ENCODE measurements at regions not wholly inside any gene's neighbourhood (a gene's known extent, or its start where the extent isn't known, plus 50 kb on each side); places are given as distances from the start of the nearest gene placed in this dataset.
"Not testable (repeated sequence)": the region's sequence is repeated elsewhere in the genome, so short reads cannot be mapped to it uniquely, and the experiment has no call there.

- no peaks in the 10 kb centered on the region for H3K79me2 ChIP-seq (ENCODE audit: control insufficient read depth, low read length)
- H3K36me3 ChIP-seq (ENCODE audit: control insufficient read depth, low read length), result no peaks in the 10 kb centered on the region
- no peaks in the 10 kb centered on the region for H3F3A ChIP-seq (ENCODE audit: control insufficient read depth, insufficient read depth)
- no peak overlapping the region for H3K27ac ChIP-seq (ENCODE audit: low read depth, low read length)
- TF ChIP-seq CTCF (IDR thresholded peaks at IDR 0.05; ENCODE audit: low read depth, low read length, poor library complexity, severe bottlenecking), result no peak
- TF ChIP-seq EZH2phosphoT487 (IDR thresholded peaks at IDR 0.05; ENCODE audit: borderline replicate concordance, low read length), result no peak
- no peaks in the 10 kb centered on the region for H3K9me2 ChIP-seq (replicated peaks; ENCODE audit: control insufficient read depth, low read length)
- H3K4me2 ChIP-seq (ENCODE audit: low read length), result no peak overlapping the region
- H3K4me3 ChIP-seq (ENCODE audit: low read length), result no peak overlapping the region
- peaks cover 99% of the 10 kb centered on the region for H3K9me3 ChIP-seq (ENCODE audit: control insufficient read depth, insufficient read depth, low read length)
- H3K4me1 ChIP-seq (ENCODE audit: control insufficient read depth, low read length), result no peaks in the 10 kb centered on the region
- no peaks in the 10 kb centered on the region for H3K27me3 ChIP-seq (ENCODE audit: control insufficient read depth, low read length)
- no peaks in the 10 kb centered on the region for H4K20me1 ChIP-seq (ENCODE audit: control insufficient read depth, insufficient read depth, low read depth, low read length)
Measured at GRCh38 chr21:7952648-7953047, 2568.7 kb upstream of the TPTE start.

DNA sequence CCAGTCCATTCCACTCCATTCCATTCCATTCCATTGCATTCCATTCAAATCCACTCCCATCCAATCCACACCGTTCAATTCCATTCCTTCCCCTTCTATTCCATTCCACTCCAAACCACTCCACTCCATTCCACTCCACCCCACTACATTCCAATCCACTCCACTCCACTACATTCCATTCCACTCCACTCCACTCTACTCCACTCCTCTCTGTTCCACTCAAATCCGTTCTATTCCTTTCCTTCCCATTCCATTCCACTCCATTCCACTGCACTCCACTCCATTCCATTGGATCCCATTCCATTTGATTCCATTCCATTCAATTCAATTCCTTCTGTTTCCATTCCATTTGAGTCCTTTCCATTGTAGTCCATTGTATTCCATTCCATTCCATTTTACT, 2568.3 kb upstream of the TPTE start:
- TF ChIP-seq EZH2phosphoT487 (IDR thresholded peaks at IDR 0.05; ENCODE audit: borderline replicate concordance, low read length) (no peak), CTCF (IDR thresholded peaks at IDR 0.05; ENCODE audit: low read depth, low read length, poor library complexity, severe bottlenecking) (no peak)
- Histone ChIP-seq H3K9me2 (replicated peaks; ENCODE audit: control insufficient read depth, low read length) (no peaks in the 10 kb centered on the region), H3K4me1 (ENCODE audit: control insufficient read depth, low read length) (no peaks in the 10 kb centered on the region), H3K79me2 (ENCODE audit: control insufficient read depth, low read length) (no peaks in the 10 kb centered on the region), H3K4me2 (ENCODE audit: low read length) (no peak overlapping the region), H3F3A (ENCODE audit: control insufficient read depth, insufficient read depth) (no peaks in the 10 kb centered on the region), H3K27ac (ENCODE audit: low read depth, low read length) (no peak overlapping the region), H3K9me3 (ENCODE audit: control insufficient read depth, insufficient read depth, low read length) (peaks cover 99% of the 10 kb centered on the region), H4K20me1 (ENCODE audit: control insufficient read depth, insufficient read depth, low read depth, low read length) (no peaks in the 10 kb centered on the region), H3K27me3 (ENCODE audit: control insufficient read depth, low read length) (no peaks in the 10 kb centered on the region), H3K36me3 (ENCODE audit: control insufficient read depth, low read length) (no peaks in the 10 kb centered on the region), H3K4me3 (ENCODE audit: low read length) (no peak overlapping the region)

- H4K20me1 ChIP-seq (ENCODE audit: control insufficient read depth, insufficient read depth, low read depth, low read length); H3K4me1 ChIP-seq (ENCODE audit: control insufficient read depth, low read length); H3F3A ChIP-seq (ENCODE audit: control insufficient read depth, insufficient read depth); H3K4me2 ChIP-seq (ENCODE audit: low read length); H3K9me2 ChIP-seq (replicated peaks; ENCODE audit: control insufficient read depth, low read length); H3K27me3 ChIP-seq (ENCODE audit: control insufficient read depth, low read length); H3K4me3 ChIP-seq (ENCODE audit: low read length); H3K27ac ChIP-seq (ENCODE audit: low read depth, low read length); H3K79me2 ChIP-seq (ENCODE audit: control insufficient read depth, low read length); H3K36me3 ChIP-seq (ENCODE audit: control insufficient read depth, low read length): not testable (repeated sequence)
- H3K9me3 ChIP-seq (ENCODE audit: control insufficient read depth, insufficient read depth, low read length), result peaks cover 77% of the 10 kb centered on the region
Measured at GRCh38 chr21:7955358-7956073, 2565.9 kb upstream of the TPTE start.

DNA sequence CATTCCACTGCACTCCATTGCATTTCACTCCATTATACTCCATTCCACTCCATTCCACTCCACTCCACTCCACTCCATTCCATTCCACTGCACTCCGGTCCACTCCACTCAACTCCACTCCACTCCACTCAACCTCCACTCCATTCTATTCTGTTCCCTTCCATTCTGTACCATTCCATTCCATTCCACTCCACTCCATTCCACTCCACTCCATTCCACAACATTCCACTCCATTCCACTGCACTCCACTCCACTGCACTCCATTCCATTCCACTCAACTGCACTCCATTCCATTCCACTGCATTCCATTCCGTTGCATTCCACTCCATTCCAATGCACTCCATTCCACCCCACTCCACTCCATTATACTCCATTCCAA, 2565.3 kb upstream of the TPTE start:
- not testable (repeated sequence) for H3K27ac ChIP-seq (ENCODE audit: low read depth, low read length); H3F3A ChIP-seq (ENCODE audit: control insufficient read depth, insufficient read depth); H3K27me3 ChIP-seq (ENCODE audit: control insufficient read depth, low read length); H3K4me3 ChIP-seq (ENCODE audit: low read length); H3K4me2 ChIP-seq (ENCODE audit: low read length); H3K79me2 ChIP-seq (ENCODE audit: control insufficient read depth, low read length); H3K4me1 ChIP-seq (ENCODE audit: control insufficient read depth, low read length); H3K36me3 ChIP-seq (ENCODE audit: control insufficient read depth, low read length); H4K20me1 ChIP-seq (ENCODE audit: control insufficient read depth, insufficient read depth, low read depth, low read length); H3K9me2 ChIP-seq (replicated peaks; ENCODE audit: control insufficient read depth, low read length)
- H3K9me3 ChIP-seq (ENCODE audit: control insufficient read depth, insufficient read depth, low read length), result peaks cover 72% of the 10 kb centered on the region

- not testable (repeated sequence) for H3K79me2 ChIP-seq (ENCODE audit: control insufficient read depth, low read length)
Measured at GRCh38 chr21:7956998-7957712, 2564.2 kb upstream of the TPTE start.

More at GRCh38 chr21:7956998-7957712, 2564.2 kb upstream of the TPTE start:
- H3K4me2 ChIP-seq (ENCODE audit: low read length); H3K4me3 ChIP-seq (ENCODE audit: low read length); H3K36me3 ChIP-seq (ENCODE audit: control insufficient read depth, low read length); H3K27ac ChIP-seq (ENCODE audit: low read depth, low read length); H3K27me3 ChIP-seq (ENCODE audit: control insufficient read depth, low read length); H3F3A ChIP-seq (ENCODE audit: control insufficient read depth, insufficient read depth); H4K20me1 ChIP-seq (ENCODE audit: control insufficient read depth, insufficient read depth, low read depth, low read length); H3K9me2 ChIP-seq (replicated peaks; ENCODE audit: control insufficient read depth, low read length); H3K4me1 ChIP-seq (ENCODE audit: control insufficient read depth, low read length): not testable (repeated sequence)
- H3K9me3 ChIP-seq (ENCODE audit: control insufficient read depth, insufficient read depth, low read length), result peaks cover 64% of the 10 kb centered on the region

Data from DOHH2 (cell line).